ENCODE measurements at regions not wholly inside any gene's neighbourhood (a gene's known extent, or its start where the extent isn't known, plus 50 kb on each side); places are given as distances from the start of the nearest gene placed in this dataset.

DNA sequence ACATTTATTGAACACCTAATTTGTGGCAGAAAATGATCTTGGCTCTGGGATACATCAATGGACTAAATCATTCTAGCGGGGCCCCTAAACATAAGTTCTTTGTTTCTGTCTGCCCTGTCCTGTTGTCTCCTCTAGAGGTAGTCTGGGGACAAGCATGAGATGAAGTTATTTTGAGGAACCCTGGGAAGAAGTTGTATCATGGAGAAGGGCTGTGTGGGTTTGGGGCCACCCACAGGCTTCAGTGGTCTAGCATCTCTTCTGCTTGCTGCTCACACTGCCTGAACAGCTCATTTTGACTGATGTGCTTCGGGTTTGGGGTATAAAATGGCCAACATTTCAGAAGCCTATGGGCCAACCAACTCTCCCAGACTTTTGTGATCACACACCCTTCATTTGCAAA, 50.3 kb upstream of the OSBPL11 start:
- Histone ChIP-seq H3K4me3 (no peak overlapping the region), H3K36me3 (no peaks in the 10 kb centered on the region), H3K4me2 (no peak overlapping the region), H3K9ac (no peak overlapping the region), H3K9me3 (no peaks in the 10 kb centered on the region), H3K4me1 (no peaks in the 10 kb centered on the region), H3K27me3 (no peaks in the 10 kb centered on the region), H4K20me1 (no peaks in the 10 kb centered on the region), H3K27ac (no peak overlapping the region)
- TF ChIP-seq Cebpa-rat (IDR thresholded peaks at IDR 0.05): no peak

DNA sequence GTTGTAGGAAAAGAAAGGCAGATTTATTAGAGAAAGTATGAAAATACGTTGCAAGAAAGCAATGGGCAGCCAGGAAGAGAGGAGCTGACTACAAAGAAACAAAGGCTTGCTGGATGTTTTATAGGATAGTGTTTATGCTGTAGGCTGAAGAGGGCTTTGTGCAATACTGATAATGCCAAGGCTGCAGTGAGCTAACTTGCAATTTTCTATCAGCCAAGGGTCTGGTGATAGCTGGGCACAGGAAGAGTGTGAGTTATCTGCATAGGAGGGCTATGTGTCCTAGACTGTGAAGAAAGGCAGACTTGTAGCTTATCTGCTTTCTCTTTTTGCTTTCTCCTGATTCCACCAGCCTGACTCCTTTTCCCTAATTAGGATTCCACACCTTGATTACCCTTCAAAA, 51.3 kb upstream of the OSBPL11 start:
- no peaks in the 10 kb centered on the region for H3K27me3 ChIP-seq
- no peak for TF ChIP-seq Cebpa-rat (IDR thresholded peaks at IDR 0.05)
- no peak overlapping the region for H3K27ac ChIP-seq

DNA sequence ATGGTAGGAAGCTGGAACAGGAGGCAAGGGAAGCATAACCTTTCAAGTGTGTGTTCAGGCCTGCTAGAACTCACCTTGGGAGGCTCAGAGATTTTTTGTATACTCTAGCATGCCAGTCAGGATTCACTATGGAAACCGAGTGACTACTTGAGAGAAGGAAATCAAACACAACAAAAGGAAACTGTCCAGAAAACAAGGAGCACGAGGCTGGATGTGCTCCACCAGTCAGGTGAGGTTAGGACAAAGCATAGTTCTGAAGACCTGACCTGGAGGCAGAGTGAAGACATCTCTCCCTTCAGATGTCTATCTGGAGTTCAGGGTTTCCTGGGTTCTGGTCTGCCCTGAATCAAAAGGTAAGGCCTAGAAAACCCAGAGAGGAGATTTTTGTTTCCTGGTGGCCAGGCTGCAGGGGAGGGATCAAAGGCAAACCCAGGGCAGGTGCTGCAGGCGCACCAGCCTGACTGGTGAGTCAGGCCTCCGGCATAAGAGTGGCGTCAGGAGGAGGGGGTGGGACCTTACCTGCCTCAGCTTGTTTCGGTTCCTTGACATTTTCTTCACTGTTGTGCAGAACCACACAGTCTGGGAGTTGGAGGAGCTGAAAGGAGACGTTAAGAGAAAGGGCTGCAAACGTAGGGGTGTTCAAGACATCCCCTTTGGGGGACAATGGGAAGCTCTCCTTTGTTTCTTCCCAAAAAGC, 52.2 kb upstream of the OSBPL11 start:
- no peak overlapping the region for H3K4me2 ChIP-seq
- no peaks in the 10 kb centered on the region for H3K27me3 ChIP-seq
- H3K9me3 ChIP-seq: no peaks in the 10 kb centered on the region
- no peaks in the 10 kb centered on the region for H3K4me1 ChIP-seq
- TF ChIP-seq Cebpa-rat (IDR thresholded peaks at IDR 0.05): no peak
- H3K4me3 ChIP-seq: no peak overlapping the region
- H4K20me1 ChIP-seq: no peaks in the 10 kb centered on the region
- H3K9ac ChIP-seq: no peak overlapping the region
- H3K36me3 ChIP-seq: no peaks in the 10 kb centered on the region
- H3K27ac ChIP-seq: no peak overlapping the region

More for the DNA sequence above, 51.3 kb upstream of the OSBPL11 start:
- H3K4me3 ChIP-seq: no peak overlapping the region
- no peaks in the 10 kb centered on the region for H4K20me1 ChIP-seq
- no peaks in the 10 kb centered on the region for H3K4me1 ChIP-seq
- H3K9me3 ChIP-seq: no peaks in the 10 kb centered on the region
- no peaks in the 10 kb centered on the region for H3K36me3 ChIP-seq
- H3K4me2 ChIP-seq: no peak overlapping the region
- no peak overlapping the region for H3K9ac ChIP-seq

DNA sequence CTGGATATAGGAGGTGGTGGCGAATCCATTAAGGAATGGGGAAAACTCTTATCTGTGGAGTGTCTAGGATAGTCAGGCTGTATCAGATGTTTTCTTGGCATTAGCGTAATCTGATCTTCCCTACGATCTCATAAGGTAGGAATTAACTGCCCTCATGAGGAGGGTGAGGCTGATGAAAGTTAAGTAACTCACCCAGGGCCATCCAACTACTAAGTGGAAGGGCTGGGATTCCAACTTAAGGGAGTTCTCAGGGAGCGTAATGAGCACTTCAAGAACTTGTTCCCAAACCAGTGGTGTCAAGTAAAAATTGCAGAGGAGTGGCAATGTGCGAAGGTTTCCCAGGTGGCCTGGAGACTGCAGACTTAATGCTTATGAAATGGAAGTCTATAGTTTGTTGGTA, 55.9 kb upstream of the OSBPL11 start:
- Histone ChIP-seq H3K27ac (no peak overlapping the region), H4K20me1 (no peaks in the 10 kb centered on the region), H3K9me3 (no peaks in the 10 kb centered on the region), H3K4me2 (no peak overlapping the region), H3K4me1 (no peaks in the 10 kb centered on the region), H3K27me3 (no peaks in the 10 kb centered on the region), H3K36me3 (no peaks in the 10 kb centered on the region), H3K4me3 (no peak overlapping the region), H3K9ac (no peak overlapping the region)
- no peak for TF ChIP-seq Cebpa-rat (IDR thresholded peaks at IDR 0.05)

DNA sequence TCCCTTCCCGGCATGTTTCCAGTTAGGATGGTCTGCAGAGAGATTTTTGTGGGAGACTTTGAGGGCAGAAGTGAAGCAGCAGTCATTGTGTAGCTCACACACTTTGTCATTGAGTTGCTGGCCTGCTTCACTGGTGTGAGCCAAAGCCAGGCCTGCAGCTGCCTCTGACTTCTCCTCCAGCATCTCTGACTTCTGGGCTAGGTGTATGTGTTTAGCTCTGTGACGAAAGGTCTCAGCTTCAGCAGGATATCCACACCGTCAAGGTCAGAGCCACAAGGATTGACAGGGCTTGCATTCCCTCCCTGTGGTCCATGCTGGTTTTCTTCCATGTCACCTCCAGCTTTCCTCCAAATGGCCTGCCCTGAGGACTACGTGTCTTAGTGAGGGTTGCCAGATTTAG, 57.1 kb upstream of the OSBPL11 start:
- no peak overlapping the region for H3K4me2 ChIP-seq
- H3K4me1 ChIP-seq: no peaks in the 10 kb centered on the region
- no peaks in the 10 kb centered on the region for H3K27me3 ChIP-seq
- H3K9me3 ChIP-seq: no peaks in the 10 kb centered on the region
- H3K9ac ChIP-seq: no peak overlapping the region
- H3K4me3 ChIP-seq: no peak overlapping the region
- TF ChIP-seq Cebpa-rat (IDR thresholded peaks at IDR 0.05): no peak
- no peaks in the 10 kb centered on the region for H3K36me3 ChIP-seq
- no peak overlapping the region for H3K27ac ChIP-seq
- H4K20me1 ChIP-seq: no peaks in the 10 kb centered on the region

DNA sequence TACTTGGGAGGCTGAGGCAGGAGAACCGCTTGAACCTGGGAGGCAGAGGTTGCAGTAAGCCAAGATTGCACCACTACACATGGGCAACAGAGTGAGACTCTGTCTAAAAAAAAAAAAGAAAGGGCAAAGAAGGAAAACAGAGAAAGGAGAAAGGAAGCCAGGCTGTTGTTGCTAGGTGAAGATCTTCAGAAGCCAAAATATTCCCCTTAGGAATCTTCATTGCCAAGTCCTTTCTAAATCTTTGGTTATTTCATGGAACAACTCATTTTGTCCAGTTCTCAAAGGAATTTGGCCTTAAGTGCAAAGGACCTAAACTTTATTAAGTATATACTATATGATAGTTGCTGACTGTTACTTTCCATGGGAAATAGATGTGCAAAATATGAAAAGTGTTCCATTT, 59.2 kb upstream of the OSBPL11 start:
- Histone ChIP-seq H3K9ac (no peak overlapping the region), H3K27ac (no peak overlapping the region), H3K4me2 (no peak overlapping the region), H3K4me3 (no peak overlapping the region), H3K9me3 (no peaks in the 10 kb centered on the region), H3K27me3 (no peaks in the 10 kb centered on the region), H4K20me1 (no peaks in the 10 kb centered on the region), H3K4me1 (no peaks in the 10 kb centered on the region), H3K36me3 (no peaks in the 10 kb centered on the region)
- TF ChIP-seq Cebpa-rat (IDR thresholded peaks at IDR 0.05): no peak

DNA sequence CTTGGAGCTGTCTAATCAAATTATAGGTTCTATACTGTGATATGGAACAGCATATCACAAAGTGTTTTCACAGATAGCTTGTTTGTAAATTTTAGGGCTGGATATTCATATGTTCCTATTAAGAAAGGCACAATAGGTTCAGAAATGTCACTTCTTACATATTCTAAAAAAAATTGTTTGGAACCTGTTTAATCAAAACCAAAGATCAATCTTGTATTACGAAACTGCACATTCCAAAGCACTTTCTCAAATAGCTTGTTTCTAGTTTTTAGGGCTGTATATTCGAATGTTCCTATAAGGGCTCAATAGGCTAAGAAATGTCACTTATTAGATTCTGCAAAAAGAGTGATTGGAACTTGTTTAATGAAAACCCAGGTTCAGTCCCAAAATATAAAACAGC, 67.4 kb upstream of the OSBPL11 start:
- Histone ChIP-seq H3K4me1 (no peaks in the 10 kb centered on the region), H4K20me1 (no peaks in the 10 kb centered on the region), H3K4me3 (no peak overlapping the region), H3K9ac (no peak overlapping the region), H3K27ac (no peak overlapping the region), H3K4me2 (no peak overlapping the region), H3K9me3 (no peaks in the 10 kb centered on the region), H3K36me3 (no peaks in the 10 kb centered on the region), H3K27me3 (no peaks in the 10 kb centered on the region)
- no peak for TF ChIP-seq Cebpa-rat (IDR thresholded peaks at IDR 0.05)

DNA sequence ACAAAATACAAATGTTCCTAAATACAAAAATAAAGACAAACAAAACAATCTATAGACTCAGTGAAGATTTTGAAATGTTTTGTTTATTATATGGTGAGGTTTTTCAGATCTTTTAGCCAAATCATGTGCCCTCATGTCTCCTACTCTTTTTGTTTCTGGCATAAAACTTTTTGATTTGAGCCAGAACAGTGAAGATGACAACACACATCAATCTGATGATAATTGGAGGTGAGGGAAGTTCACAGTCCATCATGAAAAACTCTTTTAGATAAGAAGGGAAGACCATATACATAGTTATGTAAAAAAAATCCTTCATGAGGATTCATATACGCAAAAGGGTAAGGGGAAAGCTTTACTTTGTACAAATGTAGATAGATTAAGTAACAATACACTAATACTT, 75.1 kb upstream of the OSBPL11 start:
- Histone ChIP-seq H3K27ac (no peak overlapping the region), H3K9ac (no peak overlapping the region), H3K27me3 (no peaks in the 10 kb centered on the region), H3K36me3 (no peaks in the 10 kb centered on the region), H4K20me1 (no peaks in the 10 kb centered on the region), H3K4me1 (no peaks in the 10 kb centered on the region), H3K4me2 (no peak overlapping the region), H3K4me3 (no peak overlapping the region), H3K9me3 (peaks cover 11% of the 10 kb centered on the region; the same call in 1 of the 2 replicates)
- TF ChIP-seq Cebpa-rat (IDR thresholded peaks at IDR 0.05): no peak

DNA sequence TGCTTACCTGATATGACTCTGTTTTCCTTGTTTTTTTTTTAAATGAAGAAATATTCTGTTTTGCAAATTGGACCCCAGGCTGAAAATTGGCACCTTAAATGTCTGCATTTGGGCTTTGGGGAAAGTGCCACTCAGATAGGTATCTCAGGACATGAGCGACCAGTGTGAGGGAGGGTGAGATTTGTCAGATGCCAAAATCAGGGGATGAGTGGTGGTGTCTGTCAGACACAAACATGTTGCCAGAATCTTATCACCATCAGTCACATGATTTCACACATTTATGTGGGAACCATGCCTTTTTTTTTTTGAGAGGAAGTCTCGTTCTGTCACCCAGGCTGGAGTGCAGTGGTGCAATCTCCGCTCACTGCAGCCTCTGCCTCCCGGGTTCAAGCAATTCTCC, 75.6 kb upstream of the OSBPL11 start:
- H3K27ac ChIP-seq: no peak overlapping the region
- no peak overlapping the region for H3K4me3 ChIP-seq

DNA sequence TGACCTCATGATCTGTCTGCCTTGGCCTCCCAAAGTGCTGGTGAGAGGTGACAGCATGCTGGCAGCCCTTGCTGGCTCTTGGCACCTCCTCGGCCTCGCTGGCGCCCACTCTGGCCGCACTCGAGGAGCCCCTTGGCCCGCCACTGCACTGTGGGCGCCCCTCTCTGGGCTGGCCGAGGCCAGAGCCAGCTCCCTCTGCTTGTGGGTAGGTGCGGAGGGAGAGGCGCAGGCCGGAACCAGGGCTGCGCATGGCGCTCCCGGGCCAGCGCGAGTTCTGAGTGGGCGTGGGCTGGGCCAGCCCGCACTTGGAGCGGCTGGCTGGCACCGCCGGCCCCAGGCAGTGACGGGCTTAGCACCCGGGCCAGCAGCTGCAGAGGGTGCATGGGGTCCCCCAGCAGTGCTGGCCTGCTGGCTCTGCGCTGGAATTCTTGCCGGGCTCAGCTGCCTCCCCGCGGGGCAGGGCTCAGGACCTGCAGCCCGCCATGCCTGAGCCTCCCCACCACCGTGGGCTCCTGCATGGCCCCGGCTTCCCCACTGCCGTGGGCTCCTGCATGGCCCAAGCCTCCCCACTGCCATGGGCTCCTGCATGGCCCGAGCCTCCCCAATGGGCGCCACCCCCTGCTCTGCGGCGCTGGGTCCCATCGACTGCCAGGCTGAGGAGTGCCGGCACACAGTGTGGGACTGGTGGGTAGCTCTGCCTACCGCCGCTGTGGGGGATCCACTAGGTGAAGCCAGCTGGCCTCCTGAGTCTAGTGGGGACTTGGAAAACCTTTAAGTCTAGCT, 76.4 kb upstream of the OSBPL11 start:
- Histone ChIP-seq H4K20me1 (no peaks in the 10 kb centered on the region), H3K4me3 (no peak overlapping the region), H3K4me1 (no peaks in the 10 kb centered on the region), H3K9me3 (peaks cover 11% of the 10 kb centered on the region; the same call in 1 of the 2 replicates), H3K4me2 (no peak overlapping the region), H3K27ac (no peak overlapping the region), H3K27me3 (no peaks in the 10 kb centered on the region), H3K36me3 (no peaks in the 10 kb centered on the region), H3K9ac (no peak overlapping the region)
- TF ChIP-seq Cebpa-rat (IDR thresholded peaks at IDR 0.05): no peak

More for the DNA sequence above, 75.6 kb upstream of the OSBPL11 start:
- Histone ChIP-seq H4K20me1 (no peaks in the 10 kb centered on the region), H3K9me3 (peaks cover 11% of the 10 kb centered on the region; the same call in 1 of the 2 replicates), H3K27me3 (no peaks in the 10 kb centered on the region), H3K4me2 (no peak overlapping the region), H3K36me3 (no peaks in the 10 kb centered on the region), H3K9ac (no peak overlapping the region), H3K4me1 (no peaks in the 10 kb centered on the region)
- no peak for TF ChIP-seq Cebpa-rat (IDR thresholded peaks at IDR 0.05)
